ENCODE measurements at regions not wholly inside any gene's neighbourhood (a gene's known extent, or its start where the extent isn't known, plus 50 kb on each side); places are given as distances from the start of the nearest gene placed in this dataset.

GRCh38 chr1:199184180-199184579, 545.3 kb downstream of the PTPRC start:
- POLR2A ChIA-PET (ENCODE audit: low non-redundant PET), result no interaction called here
- no peak overlapping the region for H3K27ac ChIP-seq
- no peak for DNase-seq (ENCODE audit: low spot score)
- CTCF ChIA-PET, result no interaction called here
- TF ChIP-seq CTCF (conservative IDR thresholded peaks at IDR 0.05; ENCODE audit: low read depth), result no peak

GRCh38 chr1:199194862-199195261, 556.0 kb downstream of the PTPRC start:
- no peak for TF ChIP-seq CTCF (conservative IDR thresholded peaks at IDR 0.05; ENCODE audit: low read depth)
- POLR2A ChIA-PET (ENCODE audit: low non-redundant PET), result no interaction called here

DNA sequence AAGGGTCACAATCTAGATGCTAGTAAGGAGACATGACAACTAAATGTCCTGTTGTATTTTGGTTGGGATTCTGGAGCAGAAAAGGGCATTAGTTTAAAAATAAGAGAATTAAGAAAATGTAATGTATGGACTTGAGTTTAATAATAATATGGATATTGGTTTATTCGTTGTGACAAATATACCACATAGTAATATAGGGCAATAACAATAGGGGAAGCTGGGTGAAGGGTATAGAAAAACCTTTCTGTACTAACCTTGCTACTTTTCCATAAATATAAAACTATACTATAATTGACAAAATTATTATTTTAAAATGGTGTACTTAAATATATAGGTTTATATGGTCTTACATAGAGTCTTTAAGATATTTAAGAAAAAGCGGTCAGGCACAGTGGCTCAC, 558.9 kb downstream of the PTPRC start:
- POLR2A ChIA-PET (ENCODE audit: low non-redundant PET), result no interaction called here
- H3K27ac ChIP-seq, result no peak overlapping the region
- CTCF ChIA-PET, result interaction anchor here (0.5 to 1.8 kb wide), 2 partner anchors 28 to 156 kb away, joined by 3 to 4 read pairs; no protein-coding TSS in a partner anchor
- no peak for TF ChIP-seq CTCF (conservative IDR thresholded peaks at IDR 0.05; ENCODE audit: low read depth)
- no peak for DNase-seq (ENCODE audit: low spot score)

More at GRCh38 chr1:199194862-199195261, 556.0 kb downstream of the PTPRC start:
- no peak overlapping the region for H3K27ac ChIP-seq
- CTCF ChIA-PET, result interaction anchor here (0.6 kb wide), 1 partner anchor 853 kb away, joined by 4 read pairs; no protein-coding TSS in a partner anchor
- DNase-seq (ENCODE audit: low spot score), result no peak

GRCh38 chr1:199202331-199202730, 563.5 kb downstream of the PTPRC start:
- CTCF ChIA-PET, result interaction anchor here (0.6 to 0.7 kb wide), 2 partner anchors 41 to 172 kb away, joined by 3 to 4 read pairs; no protein-coding TSS in a partner anchor
- H3K27ac ChIP-seq, result no peak overlapping the region
- no peak for TF ChIP-seq CTCF (conservative IDR thresholded peaks at IDR 0.05; ENCODE audit: low read depth)
- no peak for DNase-seq (ENCODE audit: low spot score)
- POLR2A ChIA-PET (ENCODE audit: low non-redundant PET), result no interaction called here

DNA sequence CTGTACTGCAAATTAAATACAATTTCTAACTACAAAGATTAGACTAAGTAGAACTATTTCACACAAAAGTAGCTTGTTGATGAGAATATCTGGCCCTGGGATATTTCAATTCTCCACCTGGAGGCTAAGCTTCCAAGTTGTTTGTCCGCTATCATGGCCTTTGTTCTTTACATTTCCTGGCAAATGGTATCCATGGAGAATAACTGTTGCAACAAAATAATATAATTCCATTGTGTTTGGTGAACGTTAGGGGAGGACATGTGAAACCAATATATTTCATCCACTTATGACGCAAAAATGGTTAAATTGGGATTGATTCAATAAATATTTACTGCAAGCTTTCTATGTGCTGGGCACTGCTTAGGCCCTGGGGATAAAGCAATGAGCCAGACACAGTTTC, 565.4 kb downstream of the PTPRC start:
- DNase-seq (ENCODE audit: low spot score), result no peak
- ChIA-PET CTCF (no interaction called here), POLR2A (ENCODE audit: low non-redundant PET) (no interaction called here)
- H3K27ac ChIP-seq, result no peak overlapping the region
- TF ChIP-seq CTCF (conservative IDR thresholded peaks at IDR 0.05; ENCODE audit: low read depth), result no peak

- no peak for TF ChIP-seq CTCF (conservative IDR thresholded peaks at IDR 0.05; ENCODE audit: low read depth)
- DNase-seq (ENCODE audit: low spot score), result no peak
- CTCF ChIA-PET, result interaction anchor here (0.6 kb wide), 2 partner anchors 29 to 595 kb away, joined by 3 to 5 read pairs; no protein-coding TSS in a partner anchor
- no peak overlapping the region for H3K27ac ChIP-seq
- POLR2A ChIA-PET (ENCODE audit: low non-redundant PET), result no interaction called here
Measured at GRCh38 chr1:199205740-199206441, 567.1 kb downstream of the PTPRC start.
